Testis (tissue), 2 donors: ENCODE measurements at regions not wholly inside any gene's neighbourhood (a gene's known extent, or its start where the extent isn't known, plus 50 kb on each side); places are given as distances from the start of the nearest gene placed in this dataset.
"Not testable (repeated sequence)": the region's sequence is repeated elsewhere in the genome, so short reads cannot be mapped to it uniquely, and the experiment has no call there.

Experiments used
- CTCF ChIP-seq, 3 experiments: fragments of 450-650 bp in 2 of 3; fragments of 200-600 bp in 1 of 3; sonication (generic) in 1 of 3; IDR thresholded peaks; one replicate each; pipeline ENCODE4 v1.5.1; 2016 to 2019; ENCODE audit warnings: antibody characterized with exemption in 3 of 3, mild to moderate bottlenecking in 2 of 3, moderate library complexity in 1 of 3
- POLR2A ChIP-seq: fragments of 450-650 bp; IDR thresholded peaks from one replicate; pipeline ENCODE4 v1.6.1; 2017; ENCODE audit warnings: antibody characterized with exemption, mild to moderate bottlenecking, moderate library complexity

DNA sequence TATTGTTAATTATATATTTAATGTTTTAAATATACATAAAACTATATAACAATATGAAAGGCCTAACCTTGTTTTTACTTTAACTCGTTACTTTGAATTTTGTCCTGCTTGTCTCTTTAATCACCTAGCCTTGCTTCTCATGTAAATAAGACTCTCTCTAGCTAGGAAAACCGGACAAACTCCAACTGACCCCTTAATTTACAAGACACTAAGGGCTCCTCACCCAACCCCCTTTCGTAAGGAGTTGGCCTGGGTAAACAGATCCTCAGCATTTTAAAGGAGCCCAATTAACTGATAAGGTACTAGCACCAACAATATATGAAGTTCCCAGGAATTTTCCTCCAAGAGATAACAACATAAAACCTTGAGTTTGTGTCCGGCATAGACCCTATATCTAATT is 1246.9 kb downstream of the JRKL start:
- TF ChIP-seq CTCF (IDR thresholded peaks at IDR 0.05); POLR2A: not testable (repeated sequence)
